Keratinocyte (primary cell): ENCODE measurements at regions not wholly inside any gene's neighbourhood (a gene's known extent, or its start where the extent isn't known, plus 50 kb on each side); places are given as distances from the start of the nearest gene placed in this dataset.

Experiments
- EZH2 ChIP-seq: IDR thresholded peaks from one replicate; pipeline ENCODE4 v1.6.1; 2012; ENCODE audit warnings: inconsistent platforms, mild to moderate bottlenecking, low read length, moderate library complexity
- TF ChIP-seq, protein P1 (sequence below), 3 experiments: IDR thresholded peaks in 1 of 3; conservative IDR thresholded peaks in 1 of 3; optimal IDR thresholded peaks in 1 of 3; 2 replicates in 2 of 3; 3 replicates in 1 of 3; pipeline versions ENCODE3 to v1.5.1; 2011; ENCODE audit warnings: low read length in 3 of 3, mild to moderate bottlenecking in 3 of 3, moderate library complexity in 2 of 3, control low read depth in 1 of 3, inconsistent platforms in 1 of 3; ENCODE audit not compliant: insufficient read depth in 2 of 3; ENCODE audit errors: extremely low read depth in 1 of 3

DNA sequence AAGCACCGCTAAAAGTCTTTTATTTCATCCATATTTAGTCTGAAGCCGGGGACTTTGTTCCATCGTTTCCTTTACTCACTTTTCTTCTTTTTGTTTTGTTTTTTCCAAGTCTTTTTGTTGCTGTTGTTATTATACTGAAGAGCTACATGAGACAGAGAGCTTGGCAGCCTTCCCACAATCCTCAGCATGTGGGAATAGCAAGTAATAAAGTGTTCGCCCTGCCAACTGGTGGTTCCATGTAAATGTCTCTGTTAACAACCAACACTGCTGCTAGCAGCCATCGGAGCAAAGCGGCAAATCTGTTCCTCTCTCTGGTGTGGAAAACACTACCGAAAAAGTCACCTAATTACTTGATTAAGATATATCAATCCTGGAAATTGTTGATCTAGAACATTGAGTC is 437.8 kb upstream of the ID4 start:
- TF ChIP-seq, protein P1, sequence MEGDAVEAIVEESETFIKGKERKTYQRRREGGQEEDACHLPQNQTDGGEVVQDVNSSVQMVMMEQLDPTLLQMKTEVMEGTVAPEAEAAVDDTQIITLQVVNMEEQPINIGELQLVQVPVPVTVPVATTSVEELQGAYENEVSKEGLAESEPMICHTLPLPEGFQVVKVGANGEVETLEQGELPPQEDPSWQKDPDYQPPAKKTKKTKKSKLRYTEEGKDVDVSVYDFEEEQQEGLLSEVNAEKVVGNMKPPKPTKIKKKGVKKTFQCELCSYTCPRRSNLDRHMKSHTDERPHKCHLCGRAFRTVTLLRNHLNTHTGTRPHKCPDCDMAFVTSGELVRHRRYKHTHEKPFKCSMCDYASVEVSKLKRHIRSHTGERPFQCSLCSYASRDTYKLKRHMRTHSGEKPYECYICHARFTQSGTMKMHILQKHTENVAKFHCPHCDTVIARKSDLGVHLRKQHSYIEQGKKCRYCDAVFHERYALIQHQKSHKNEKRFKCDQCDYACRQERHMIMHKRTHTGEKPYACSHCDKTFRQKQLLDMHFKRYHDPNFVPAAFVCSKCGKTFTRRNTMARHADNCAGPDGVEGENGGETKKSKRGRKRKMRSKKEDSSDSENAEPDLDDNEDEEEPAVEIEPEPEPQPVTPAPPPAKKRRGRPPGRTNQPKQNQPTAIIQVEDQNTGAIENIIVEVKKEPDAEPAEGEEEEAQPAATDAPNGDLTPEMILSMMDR (optimal IDR thresholded peaks at IDR 0.05 in 1 of 3, IDR thresholded peaks at IDR 0.05 in 1 of 3, conservative IDR thresholded peaks at IDR 0.05 in 1 of 3; ENCODE audit: extremely low read depth in 1 of 3, insufficient read depth in 2 of 3, low read length in 3 of 3) = no peak
- no peak for TF ChIP-seq EZH2
